HG03460 (cell line): ENCODE measurements at regions not wholly inside any gene's neighbourhood (a gene's known extent, or its start where the extent isn't known, plus 50 kb on each side); places are given as distances from the start of the nearest gene placed in this dataset.

Experiments
- ATAC-seq: cut with Tn5 transposase; IDR thresholded peaks from one replicate; pipeline ENCODE4 v1.9.1; 2021; ENCODE audit not compliant: unreplicated experiment

DNA sequence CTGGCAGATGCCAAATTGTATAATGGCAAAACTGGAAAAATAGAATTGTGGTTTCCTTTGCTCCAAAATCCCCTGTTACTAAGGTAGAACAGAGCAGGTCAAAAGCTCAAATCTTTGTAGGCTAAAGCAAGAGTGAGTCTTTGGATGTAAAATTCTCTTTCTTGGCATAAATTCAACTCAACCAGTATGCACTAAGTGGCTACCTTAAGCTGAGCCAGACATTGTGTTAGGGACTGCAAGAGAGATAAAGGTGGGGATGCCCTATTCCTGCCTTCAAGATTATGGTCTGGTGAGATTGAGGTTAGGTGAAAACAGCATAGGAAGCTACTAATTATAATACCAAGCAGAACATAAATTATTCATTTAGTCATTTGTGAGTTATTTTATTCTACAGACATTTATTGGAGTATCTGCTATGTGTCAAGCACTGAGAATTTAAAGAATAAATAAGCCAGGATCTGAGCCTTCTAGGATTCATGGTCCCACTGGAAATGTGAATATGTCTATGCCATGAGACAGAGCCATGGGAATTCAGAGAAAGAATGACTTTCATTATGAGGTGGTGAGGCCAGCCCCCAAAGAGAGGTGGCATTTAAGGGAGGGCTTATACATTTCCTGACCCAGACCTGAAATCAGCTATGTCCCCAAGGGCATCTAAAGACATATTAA is 198.0 kb upstream of the NCKAP5 start:
- ATAC-seq, result no peak

- no peak for ATAC-seq
Measured at GRCh38 chr2:133768256-133768655, 200.0 kb upstream of the NCKAP5 start.

- no peak for ATAC-seq
Measured at GRCh38 chr2:133768658-133769435, 200.6 kb upstream of the NCKAP5 start.

DNA sequence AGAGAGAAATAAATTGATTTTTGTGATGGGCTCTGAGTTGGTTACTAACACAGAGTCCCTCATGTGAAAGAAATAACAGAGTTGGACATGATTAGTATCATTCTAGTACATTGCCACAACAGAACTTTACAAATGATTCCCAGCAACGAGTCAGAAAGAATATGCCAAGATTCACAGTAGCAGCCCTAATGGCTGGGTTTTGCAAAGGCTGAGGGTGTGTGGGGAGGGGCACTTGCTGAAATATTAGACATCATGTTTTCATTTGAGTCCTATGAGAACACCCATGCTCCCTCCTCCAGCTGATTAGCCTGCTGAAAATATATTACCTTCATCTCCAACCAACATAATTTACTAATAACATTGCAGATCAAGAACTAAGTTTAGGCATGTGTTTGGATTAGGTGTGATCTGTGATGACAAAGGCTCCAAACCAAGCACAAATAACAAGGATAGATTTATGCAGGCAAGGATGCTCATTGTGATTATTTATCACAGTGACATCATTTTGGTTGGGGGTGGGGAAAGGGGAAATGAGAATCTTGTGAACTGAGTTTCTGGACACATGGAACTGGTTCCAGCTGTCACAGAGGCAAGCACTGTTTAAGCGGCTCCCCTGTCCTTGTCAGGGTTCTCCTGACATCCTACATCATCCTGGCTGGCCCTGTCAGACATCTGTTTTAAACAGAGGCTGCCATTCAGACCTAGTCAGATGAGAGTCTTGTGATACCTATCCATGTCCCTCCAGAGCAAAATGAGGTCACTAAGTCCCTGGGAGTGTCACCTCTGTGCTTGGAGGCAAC is 205.8 kb upstream of the NCKAP5 start:
- ATAC-seq, result no peak

DNA sequence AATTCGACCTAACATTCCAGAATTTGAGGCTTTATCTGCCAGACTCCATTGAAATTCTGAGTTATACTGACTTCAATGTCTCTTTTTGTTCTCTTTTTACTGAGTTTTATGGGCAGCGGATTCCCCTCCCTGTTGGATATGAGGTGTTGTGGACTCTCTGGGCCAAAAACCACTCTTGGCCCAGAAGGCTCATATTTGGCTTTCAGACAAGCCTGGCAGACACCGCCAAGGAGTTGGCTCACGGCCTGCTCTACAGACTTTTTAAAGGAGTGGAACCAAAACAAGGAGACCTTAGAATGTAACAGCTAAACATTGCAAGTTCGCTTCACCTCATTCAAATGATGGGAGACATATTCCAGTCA is 206.4 kb upstream of the NCKAP5 start:
- no peak for ATAC-seq

GRCh38 chr2:133776936-133777573 is 208.8 kb upstream of the NCKAP5 start:
- ATAC-seq, result no peak

DNA sequence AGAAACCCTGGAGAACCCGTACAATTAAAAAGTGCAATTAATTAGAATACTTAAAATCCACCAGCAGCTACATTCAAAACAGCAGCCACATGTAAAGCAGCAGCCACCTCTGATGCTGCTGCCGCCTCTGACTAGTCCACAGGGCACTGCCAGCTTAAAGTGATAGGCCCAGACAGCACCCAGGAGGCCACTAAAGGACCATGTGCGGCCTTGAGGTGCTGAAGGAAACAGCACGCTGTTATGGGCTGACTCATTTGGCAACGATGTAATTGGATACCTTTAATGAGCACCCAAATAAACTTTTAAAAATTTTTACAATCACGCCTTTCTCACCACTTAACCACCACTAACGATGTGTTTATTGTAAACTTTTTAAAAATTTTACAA is 209.3 kb upstream of the NCKAP5 start:
- ATAC-seq, result no peak

DNA sequence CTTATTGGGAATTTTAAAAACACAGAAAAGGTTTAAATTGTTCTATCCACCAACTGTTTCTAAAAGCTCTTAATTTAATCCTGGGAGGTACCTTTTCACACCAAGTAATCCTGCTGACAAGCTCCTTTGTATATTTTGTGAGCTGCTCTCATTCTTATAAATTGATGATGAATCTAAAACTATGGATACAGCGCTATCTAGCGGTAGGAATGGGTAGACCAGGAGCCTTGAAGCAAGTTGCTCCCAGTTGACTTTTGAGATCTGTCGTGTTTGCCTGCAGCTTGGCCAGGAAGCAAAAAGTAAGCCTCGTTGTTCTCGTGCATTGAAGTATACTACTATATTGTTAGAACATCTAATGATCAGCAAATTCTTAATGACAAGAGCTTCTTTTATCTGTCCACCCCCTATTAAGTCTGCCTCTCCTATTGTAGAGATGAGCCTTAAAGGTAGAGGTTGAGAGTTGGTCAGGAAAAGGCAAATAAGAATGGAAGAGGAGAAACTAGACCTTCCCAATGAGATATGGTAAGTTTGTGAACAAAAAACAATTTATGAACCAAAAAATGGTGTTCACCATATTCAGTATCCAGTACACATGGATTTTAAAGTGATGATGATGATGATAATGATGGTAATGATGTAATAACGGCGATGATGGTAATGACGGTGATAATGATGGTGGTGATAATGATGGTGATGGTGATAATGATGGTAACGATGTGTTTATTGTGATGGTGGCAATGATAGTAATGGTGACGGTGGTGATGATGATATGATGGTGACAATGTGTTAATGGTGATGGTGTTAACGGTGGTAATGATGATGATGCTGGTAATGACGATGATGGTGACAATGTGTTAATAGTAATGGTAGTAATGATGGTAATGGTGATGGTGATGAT is 212.1 kb upstream of the NCKAP5 start:
- ATAC-seq, result no peak

GRCh38 chr2:133780997-133781513 is 212.8 kb upstream of the NCKAP5 start:
- no peak for ATAC-seq

GRCh38 chr2:133787207-133787606 is 218.9 kb upstream of the NCKAP5 start:
- no peak for ATAC-seq

GRCh38 chr2:133787651-133788050 is 219.4 kb upstream of the NCKAP5 start:
- no peak for ATAC-seq

- no peak for ATAC-seq
Measured at GRCh38 chr2:133788386-133788785, 220.1 kb upstream of the NCKAP5 start.

GRCh38 chr2:133789743-133790142 is 221.5 kb upstream of the NCKAP5 start:
- ATAC-seq, result no peak

GRCh38 chr2:133790711-133791110 is 222.4 kb upstream of the NCKAP5 start:
- no peak for ATAC-seq

GRCh38 chr2:133791191-133791590 is 222.9 kb upstream of the NCKAP5 start:
- ATAC-seq, result no peak

- no peak for ATAC-seq
Measured at GRCh38 chr2:133792223-133792622, 224.0 kb upstream of the NCKAP5 start.

DNA sequence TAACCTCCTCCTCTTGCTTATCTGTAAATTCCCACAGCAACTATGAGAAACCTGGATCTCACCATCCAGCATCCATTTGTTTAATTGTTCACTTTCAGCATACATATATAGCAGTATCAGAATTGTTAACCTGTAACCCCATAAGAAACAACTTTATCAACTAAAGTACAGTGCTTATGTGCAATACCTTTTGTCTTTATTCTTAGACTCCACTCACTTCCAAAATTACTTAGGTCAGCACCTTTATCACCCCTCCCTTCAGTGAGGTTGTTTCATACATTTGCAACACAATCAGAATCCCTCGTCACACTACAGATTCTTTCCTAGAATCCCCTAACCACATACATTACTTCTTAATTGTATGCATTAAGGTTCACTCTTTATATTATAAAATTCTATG is 225.9 kb upstream of the NCKAP5 start:
- no peak for ATAC-seq

DNA sequence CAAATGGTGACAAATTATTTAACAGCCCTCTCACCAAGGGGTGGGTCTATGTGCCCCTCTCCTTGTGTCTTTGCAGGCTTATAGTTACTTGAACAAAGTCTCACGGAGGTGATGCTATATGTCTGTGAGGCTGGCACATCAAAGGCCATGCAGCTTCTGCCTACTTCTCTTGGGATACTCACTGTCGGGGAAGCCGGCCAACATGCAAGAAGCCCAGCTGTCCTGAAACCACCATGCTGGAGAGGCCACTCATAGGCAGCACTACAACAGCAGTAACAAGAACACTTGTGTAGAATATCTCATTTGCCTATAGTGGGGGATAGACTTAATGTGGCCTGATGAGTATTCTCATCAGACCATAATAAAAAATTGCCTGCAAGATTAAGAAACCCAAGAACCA is 233.7 kb upstream of the NCKAP5 start:
- ATAC-seq, result no peak

DNA sequence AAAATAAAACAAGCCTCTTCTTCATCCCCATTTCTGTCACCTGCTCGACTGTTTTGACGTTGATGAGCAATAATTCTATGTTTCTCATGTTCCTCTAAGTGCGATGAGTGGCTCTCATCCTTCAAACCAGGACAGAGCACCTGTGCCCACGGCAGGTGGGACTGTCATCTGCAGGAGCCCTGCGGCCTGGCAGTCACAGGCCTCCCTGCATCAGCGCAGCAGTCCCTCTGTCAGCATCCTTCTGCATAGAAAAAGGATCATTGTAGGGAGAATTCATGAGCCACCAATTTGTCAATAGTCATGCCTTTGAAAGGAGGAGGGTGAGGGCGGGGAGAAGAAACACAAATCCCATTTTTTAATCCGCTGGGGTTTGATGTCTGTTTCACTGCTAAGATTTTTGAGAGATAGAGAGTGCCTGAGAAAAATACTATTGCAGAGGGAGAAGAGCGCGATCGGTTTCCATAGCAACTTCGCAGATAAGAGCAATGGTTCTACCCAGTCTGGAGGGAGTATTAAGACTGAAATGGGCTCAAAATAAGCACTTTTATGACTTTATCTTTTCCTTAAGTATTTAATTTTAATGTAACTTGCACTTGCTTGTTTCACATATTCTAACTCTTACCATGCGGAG is 234.3 kb upstream of the NCKAP5 start:
- ATAC-seq, result no peak

DNA sequence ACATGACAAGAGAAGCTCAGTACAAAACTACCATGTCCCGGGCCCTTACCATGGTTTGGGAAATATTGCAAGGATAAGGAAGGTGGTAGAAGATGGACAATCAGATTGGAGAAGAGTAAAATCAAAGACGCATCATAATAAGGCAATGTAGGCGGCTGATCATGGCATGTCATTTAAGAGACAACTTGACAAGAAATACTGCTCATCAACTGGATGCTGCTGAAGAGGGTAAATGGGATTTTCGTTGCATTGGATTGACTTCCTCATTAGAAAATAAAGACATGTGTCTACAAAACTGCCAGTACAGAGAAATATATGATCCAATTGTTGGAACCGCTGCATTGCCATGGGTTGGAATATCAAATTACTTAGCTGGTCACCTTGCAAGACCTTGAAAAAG is 238.3 kb upstream of the NCKAP5 start:
- no peak for ATAC-seq
